GDM1 (cell line): ENCODE measurements at regions not wholly inside any gene's neighbourhood (a gene's known extent, or its start where the extent isn't known, plus 50 kb on each side); places are given as distances from the start of the nearest gene placed in this dataset.

Experiments used
- DNase-seq: peaks from one replicate; lab custom pipeline; 2025; lab: John Stamatoyannopoulos, UW

- no peak for DNase-seq
Observed at GRCh38 chr1:208298593-208299269, 54.5 kb upstream of the PLXNA2 start.

GRCh38 chr1:208300084-208300770, 56.0 kb upstream of the PLXNA2 start:
- no peak for DNase-seq

- no peak for DNase-seq
Observed at GRCh38 chr1:208302699-208303238, 58.6 kb upstream of the PLXNA2 start.

- no peak for DNase-seq
Observed at GRCh38 chr1:208303743-208304712, 59.8 kb upstream of the PLXNA2 start.

GRCh38 chr1:208308221-208308620, 64.0 kb upstream of the PLXNA2 start:
- DNase-seq, result no peak

GRCh38 chr1:208309771-208310170, 65.6 kb upstream of the PLXNA2 start:
- no peak for DNase-seq

GRCh38 chr1:208312706-208313105, 68.5 kb upstream of the PLXNA2 start:
- no peak for DNase-seq

- no peak for DNase-seq
Observed at GRCh38 chr1:208314431-208314830, 70.2 kb upstream of the PLXNA2 start.

- no peak for DNase-seq
Observed at GRCh38 chr1:208318150-208318734, 74.1 kb upstream of the PLXNA2 start.

- DNase-seq, result no peak
Observed at GRCh38 chr1:208324005-208324404, 79.8 kb upstream of the PLXNA2 start.

GRCh38 chr1:208326033-208326432, 81.8 kb upstream of the PLXNA2 start:
- DNase-seq, result no peak

- DNase-seq, result no peak
Observed at GRCh38 chr1:208329300-208329699, 85.1 kb upstream of the PLXNA2 start.

GRCh38 chr1:208332036-208332773, 88.0 kb upstream of the PLXNA2 start:
- no peak for DNase-seq

GRCh38 chr1:208332774-208333126, 88.6 kb upstream of the PLXNA2 start:
- no peak for DNase-seq

- DNase-seq, result no peak
Observed at GRCh38 chr1:208333676-208334075, 89.5 kb upstream of the PLXNA2 start.

GRCh38 chr1:208335371-208336136, 91.4 kb upstream of the PLXNA2 start:
- no peak for DNase-seq

- no peak for DNase-seq
Observed at GRCh38 chr1:208336137-208336518, 91.9 kb upstream of the PLXNA2 start.

- DNase-seq, result no peak
Observed at GRCh38 chr1:208339911-208340310, 95.7 kb upstream of the PLXNA2 start.

GRCh38 chr1:208343226-208343625, 99.0 kb upstream of the PLXNA2 start:
- no peak for DNase-seq

- DNase-seq, result no peak
Observed at GRCh38 chr1:208344202-208344857, 100.1 kb upstream of the PLXNA2 start.
